Smooth muscle cell (in vitro differentiated cells): ENCODE measurements at regions not wholly inside any gene's neighbourhood (a gene's known extent, or its start where the extent isn't known, plus 50 kb on each side); places are given as distances from the start of the nearest gene placed in this dataset.

Experiments used
- DNase-seq: peaks from one replicate; lab custom pipeline; 2025; ENCODE audit not compliant: unreplicated experiment; lab: John Stamatoyannopoulos, UW
- H2AFZ ChIP-seq: fragments of 200-600 bp; sonication (generic); 2 replicates; pipeline ENCODE4 v1.6.0; 2016; ENCODE audit warnings: antibody characterized with exemption, low read depth, mild to moderate bottlenecking
- H3F3A ChIP-seq: fragments of 200-600 bp; sonication (generic); 2 replicates; pipeline ENCODE4 v1.6.0; 2017; ENCODE audit warnings: antibody characterized with exemption, low read depth
- H3K27ac ChIP-seq: fragments of 200-600 bp; sonication (generic); 2 replicates; pipeline ENCODE4 v1.5.1; 2016; ENCODE audit warnings: low read depth, mild to moderate bottlenecking
- H3K27me3 ChIP-seq: fragments of 200-600 bp; sonication (generic); 2 replicates; pipeline ENCODE4 v1.6.1; 2016; ENCODE audit warnings: low read depth, mild to moderate bottlenecking
- H3K36me3 ChIP-seq: fragments of 200-600 bp; sonication (generic); 2 replicates; pipeline ENCODE4 v1.5.1; 2016; ENCODE audit warnings: low read depth
- H3K4me1 ChIP-seq: fragments of 200-600 bp; sonication (generic); 2 replicates; pipeline ENCODE4 v1.5.1; 2016; ENCODE audit warnings: low read depth
- H3K4me2 ChIP-seq: fragments of 200-600 bp; sonication (generic); 2 replicates; pipeline ENCODE4 v1.6.0; 2016; ENCODE audit warnings: mild to moderate bottlenecking
- H3K4me3 ChIP-seq: fragments of 200-600 bp; sonication (generic); 2 replicates; pipeline ENCODE4 v1.5.1; 2016; ENCODE audit warnings: mild to moderate bottlenecking
- H3K79me2 ChIP-seq: fragments of 200-600 bp; sonication (generic); 2 replicates; pipeline ENCODE4 v1.6.0; 2016; ENCODE audit warnings: low read depth, mild to moderate bottlenecking
- H3K9ac ChIP-seq: fragments of 200-600 bp; sonication (generic); 2 replicates; pipeline ENCODE4 v1.6.0; 2016; ENCODE audit warnings: low read depth
- H3K9me3 ChIP-seq: fragments of 200-600 bp; sonication (generic); replicated peaks from 2 replicates; pipeline ENCODE4 v1.5.1; 2016; ENCODE audit warnings: low read depth
- H4K20me1 ChIP-seq: fragments of 200-600 bp; sonication (generic); 2 replicates; pipeline ENCODE4 v1.6.0; 2016; ENCODE audit warnings: low read depth
- WGBS: methylation state at CpG from one replicate; pipeline ENCODE4 v1.1.7; 2016; ENCODE audit warnings: low lambda C conversion rate; 5-methylcytosine and 5-hydroxymethylcytosine counted together
- TF ChIP-seq, protein P1 (sequence below): fragments of 200-600 bp; sonication (generic); IDR thresholded peaks from 2 replicates; pipeline ENCODE4 v1.5.1; 2017; ENCODE audit warnings: borderline replicate concordance, mild to moderate bottlenecking, antibody characterized with exemption; ENCODE audit not compliant: insufficient read depth, poor library complexity, severe bottlenecking

DNA sequence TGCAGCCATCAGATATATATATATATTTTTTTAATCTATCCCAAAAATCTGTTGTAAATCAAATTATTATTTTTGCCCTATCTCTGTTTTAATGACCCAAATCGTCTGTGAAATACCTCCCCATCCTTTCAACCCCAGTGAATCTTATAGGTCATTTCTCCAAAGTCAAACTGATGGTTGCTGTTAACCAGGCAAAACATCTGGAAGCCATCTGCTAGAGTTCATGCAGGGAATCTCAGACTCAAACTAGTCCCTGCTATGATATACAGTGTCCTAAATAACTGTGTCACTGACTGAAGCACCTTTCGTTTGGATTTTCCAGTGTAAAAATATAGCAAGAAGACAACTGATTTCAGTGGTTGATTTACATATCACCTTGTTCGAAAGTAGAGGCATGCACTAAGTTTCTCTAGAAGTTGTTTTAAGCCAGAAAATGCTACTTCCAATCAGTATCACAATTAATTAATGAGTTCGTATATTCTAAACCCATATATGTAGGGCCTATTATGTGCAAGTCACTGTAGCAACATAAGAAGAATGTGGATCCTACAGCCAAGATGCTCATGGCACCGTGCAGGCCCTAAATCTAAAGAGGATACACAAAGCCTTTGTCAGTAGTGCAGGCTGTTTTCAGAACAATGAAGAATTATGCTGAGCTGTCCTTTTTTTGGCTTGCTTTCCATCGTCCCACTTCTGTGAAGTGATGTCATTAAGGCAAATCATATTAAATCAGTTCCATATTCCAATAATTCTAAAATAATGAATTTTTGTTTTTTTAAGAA is 566.0 kb downstream of the STK39 start:
- no peaks in the 10 kb centered on the region for H3F3A ChIP-seq
- no peaks in the 10 kb centered on the region for H4K20me1 ChIP-seq
- 78% methylated on average over 6 of the region's 6 CpGs for WGBS
- no peaks in the 10 kb centered on the region for H3K79me2 ChIP-seq
- no peak overlapping the region for H2AFZ ChIP-seq
- TF ChIP-seq, protein P1, sequence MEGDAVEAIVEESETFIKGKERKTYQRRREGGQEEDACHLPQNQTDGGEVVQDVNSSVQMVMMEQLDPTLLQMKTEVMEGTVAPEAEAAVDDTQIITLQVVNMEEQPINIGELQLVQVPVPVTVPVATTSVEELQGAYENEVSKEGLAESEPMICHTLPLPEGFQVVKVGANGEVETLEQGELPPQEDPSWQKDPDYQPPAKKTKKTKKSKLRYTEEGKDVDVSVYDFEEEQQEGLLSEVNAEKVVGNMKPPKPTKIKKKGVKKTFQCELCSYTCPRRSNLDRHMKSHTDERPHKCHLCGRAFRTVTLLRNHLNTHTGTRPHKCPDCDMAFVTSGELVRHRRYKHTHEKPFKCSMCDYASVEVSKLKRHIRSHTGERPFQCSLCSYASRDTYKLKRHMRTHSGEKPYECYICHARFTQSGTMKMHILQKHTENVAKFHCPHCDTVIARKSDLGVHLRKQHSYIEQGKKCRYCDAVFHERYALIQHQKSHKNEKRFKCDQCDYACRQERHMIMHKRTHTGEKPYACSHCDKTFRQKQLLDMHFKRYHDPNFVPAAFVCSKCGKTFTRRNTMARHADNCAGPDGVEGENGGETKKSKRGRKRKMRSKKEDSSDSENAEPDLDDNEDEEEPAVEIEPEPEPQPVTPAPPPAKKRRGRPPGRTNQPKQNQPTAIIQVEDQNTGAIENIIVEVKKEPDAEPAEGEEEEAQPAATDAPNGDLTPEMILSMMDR, result no peak
- DNase-seq, result no peak
- H3K27me3 ChIP-seq, result no peaks in the 10 kb centered on the region
- H3K9me3 ChIP-seq, result no peaks in the 10 kb centered on the region
- H3K4me1 ChIP-seq, result peaks cover 3% of the 10 kb centered on the region
- no peak overlapping the region for H3K27ac ChIP-seq
- no peak overlapping the region for H3K4me2 ChIP-seq
- no peaks in the 10 kb centered on the region for H3K36me3 ChIP-seq
- no peak overlapping the region for H3K9ac ChIP-seq
- no peak overlapping the region for H3K4me3 ChIP-seq

DNA sequence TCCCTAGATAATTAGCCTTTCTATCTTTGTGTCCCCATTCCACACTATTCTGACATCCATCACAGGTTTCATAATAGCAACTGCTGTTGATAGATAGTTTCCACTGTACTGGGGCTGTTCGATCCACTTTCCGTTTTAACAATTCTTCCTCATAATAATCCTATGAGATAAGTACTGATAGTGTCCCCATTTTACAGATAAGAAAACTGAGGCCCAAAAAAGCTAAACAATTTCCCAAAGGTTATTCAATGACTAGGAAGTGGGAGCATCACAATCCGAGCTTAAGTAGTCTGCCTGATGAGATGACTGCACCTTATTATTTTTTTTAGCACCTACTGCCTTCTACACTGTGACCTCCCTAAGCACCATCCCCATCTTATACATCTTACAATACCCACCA is 569.2 kb downstream of the STK39 start:
- H3K36me3 ChIP-seq, result no peaks in the 10 kb centered on the region
- TF ChIP-seq, protein P1, result no peak
- H4K20me1 ChIP-seq, result no peaks in the 10 kb centered on the region
- DNase-seq, result no peak
- no peak overlapping the region for H3K4me2 ChIP-seq
- 95% methylated on average over 3 of the region's 3 CpGs for WGBS
- H2AFZ ChIP-seq, result no peak overlapping the region
- H3K27ac ChIP-seq, result no peak overlapping the region
- H3K79me2 ChIP-seq, result no peaks in the 10 kb centered on the region
- no peaks in the 10 kb centered on the region for H3F3A ChIP-seq
- H3K4me3 ChIP-seq, result no peak overlapping the region
- H3K9ac ChIP-seq, result no peak overlapping the region
- H3K9me3 ChIP-seq, result peaks cover 1% of the 10 kb centered on the region
- no peaks in the 10 kb centered on the region for H3K4me1 ChIP-seq
- H3K27me3 ChIP-seq, result no peaks in the 10 kb centered on the region

DNA sequence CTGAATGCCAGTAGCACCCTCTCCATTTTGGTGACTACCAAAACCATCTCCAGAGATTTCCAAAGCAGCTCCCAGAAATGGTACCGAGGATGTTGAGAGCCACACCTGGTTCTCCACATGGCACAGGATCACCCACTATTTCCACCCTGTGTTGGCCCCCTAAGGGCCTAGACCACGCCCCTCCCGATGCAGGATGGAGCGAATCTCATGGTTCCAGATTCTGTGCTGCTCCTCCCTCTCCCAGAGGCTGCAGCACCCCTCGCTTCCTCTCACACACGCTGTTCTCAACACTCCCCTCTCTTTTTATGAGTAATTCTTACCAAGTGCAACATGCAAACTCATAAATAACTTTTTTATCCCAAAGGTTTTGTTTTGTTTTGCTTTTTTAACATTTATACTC is 571.5 kb downstream of the STK39 start:
- Histone ChIP-seq H3K27me3 (no peaks in the 10 kb centered on the region), H3K9me3 (peaks cover 2% of the 10 kb centered on the region), H4K20me1 (no peaks in the 10 kb centered on the region), H3K9ac (no peak overlapping the region), H3K4me2 (no peak overlapping the region), H3K4me3 (no peak overlapping the region), H2AFZ (no peak overlapping the region), H3K27ac (no peak overlapping the region), H3K36me3 (no peaks in the 10 kb centered on the region), H3K79me2 (no peaks in the 10 kb centered on the region), H3K4me1 (no peaks in the 10 kb centered on the region), H3F3A (no peaks in the 10 kb centered on the region)
- DNase-seq, result no peak
- WGBS, result 88% methylated on average over 6 of the region's 6 CpGs
- TF ChIP-seq, protein P1, result no peak

DNA sequence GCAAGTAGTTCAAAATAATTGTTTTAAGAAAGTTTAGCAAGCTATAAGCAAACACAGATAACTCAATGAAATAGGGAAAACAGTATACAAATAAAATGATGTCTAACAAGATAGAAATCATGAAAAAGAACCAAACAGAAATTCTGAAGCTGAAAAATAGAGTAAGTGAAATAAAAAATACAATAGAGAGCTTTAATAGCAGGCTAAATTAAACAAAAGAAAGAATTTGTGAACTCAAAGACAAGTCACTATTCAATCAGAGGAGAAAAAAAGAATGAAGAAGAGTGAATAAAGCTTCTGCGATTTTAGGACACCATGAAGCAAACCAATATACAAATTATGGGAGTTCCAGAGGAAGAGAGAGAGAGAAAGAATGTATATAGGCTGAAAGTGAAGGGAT is 576.8 kb downstream of the STK39 start:
- Histone ChIP-seq H3K27ac (no peak overlapping the region), H3K9me3 (peaks cover 10% of the 10 kb centered on the region), H3K4me2 (no peak overlapping the region), H3K4me1 (no peaks in the 10 kb centered on the region), H4K20me1 (no peaks in the 10 kb centered on the region), H3K79me2 (no peaks in the 10 kb centered on the region), H3K4me3 (no peak overlapping the region), H3K27me3 (no peaks in the 10 kb centered on the region), H3K36me3 (no peaks in the 10 kb centered on the region), H3K9ac (no peak overlapping the region), H2AFZ (no peak overlapping the region), H3F3A (no peaks in the 10 kb centered on the region)
- DNase-seq, result no peak
- TF ChIP-seq, protein P1, result no peak
- WGBS, result 0% methylated on average over 1 of the region's 1 CpG
